Ovary (tissue), 7 donors: ENCODE measurements at regions not wholly inside any gene's neighbourhood (a gene's known extent, or its start where the extent isn't known, plus 50 kb on each side); places are given as distances from the start of the nearest gene placed in this dataset.

ENCODE experiments used
- DNase-seq, 5 donors: peaks; one replicate each; pipeline ENCODE4 v3.0.0-alpha.2; 2019 to 2020
- H3K27ac ChIP-seq, 2 donors: fragments of 200-600 bp; one replicate each; pipeline versions ENCODE4 v1.5.1 to v1.8.0; 2019 to 2022
- H3K27me3 ChIP-seq: fragments of 200-600 bp; one replicate; pipeline ENCODE4 v1.8.0; 2022
- H3K36me3 ChIP-seq: fragments of 200-600 bp; sonication (generic); one replicate; pipeline ENCODE4 v1.5.1; 2019
- H3K4me1 ChIP-seq: one replicate; pipeline ENCODE4 v1.8.1; 2013; ENCODE audit warnings: mild to moderate bottlenecking, moderate library complexity; ENCODE audit not compliant: insufficient read depth
- H3K4me3 ChIP-seq: fragments of 200-600 bp; sonication (generic); one replicate; pipeline ENCODE4 v1.5.1; 2017
- H3K9me3 ChIP-seq, 2 donors: fragments of 200-600 bp in 1 of 2; sonication (generic) in 1 of 2; one replicate each; pipeline versions ENCODE4 v1.5.1 to v1.8.1; 2013 to 2019; ENCODE audit warnings: mild to moderate bottlenecking in 1 of 2, moderate library complexity in 1 of 2
- EP300 ChIP-seq: sonication (generic); formaldehyde crosslinking; IDR thresholded peaks from one replicate; pipeline ENCODE4 v1.6.1; 2017; ENCODE audit warnings: antibody characterized with exemption
- POLR2A ChIP-seq: fragments of 450-650 bp; IDR thresholded peaks from one replicate; pipeline ENCODE4 v1.6.1; 2017; ENCODE audit warnings: antibody characterized with exemption, mild to moderate bottlenecking, moderate library complexity
- WGBS, 3 donors: extraction: QIAGEN DNeasy Blood & Tissue Kit in 1 of 3; methylation state at CpG; one replicate each; pipeline versions ENCODE4 v1.1.5 to v1.1.7; 2013 to 2017; 5-methylcytosine and 5-hydroxymethylcytosine counted together
- intact Hi-C, 4 donors: fragments of 100-400 bp; cut with DNase I; formaldehyde crosslinking; loops; one replicate each; pipeline versions ENCODE4 v1.11.0 to v1.15.1; 2022 to 2023
- TF ChIP-seq, protein P1 (sequence below), 3 donors: fragments of 450-650 bp in 2 of 3; fragments of 200-600 bp in 1 of 3; IDR thresholded peaks; one replicate each; pipeline versions ENCODE4 v1.5.1 to v1.8.0; 2016 to 2022; ENCODE audit warnings: antibody characterized with exemption in 3 of 3, mild to moderate bottlenecking in 1 of 3
- donor health status: DM: no; HTN: no; CAD: no; lungs with moderate emphysema.
- donor health status: DM: no; HTN: no; CAD: no.
- donor health status: Bipolar disorder and iron deficiency.
- donor health status: DM: no; HTN: no; CAD: no.
- donor health status: DM: yes; HTN: yes; CAD: no.

DNA sequence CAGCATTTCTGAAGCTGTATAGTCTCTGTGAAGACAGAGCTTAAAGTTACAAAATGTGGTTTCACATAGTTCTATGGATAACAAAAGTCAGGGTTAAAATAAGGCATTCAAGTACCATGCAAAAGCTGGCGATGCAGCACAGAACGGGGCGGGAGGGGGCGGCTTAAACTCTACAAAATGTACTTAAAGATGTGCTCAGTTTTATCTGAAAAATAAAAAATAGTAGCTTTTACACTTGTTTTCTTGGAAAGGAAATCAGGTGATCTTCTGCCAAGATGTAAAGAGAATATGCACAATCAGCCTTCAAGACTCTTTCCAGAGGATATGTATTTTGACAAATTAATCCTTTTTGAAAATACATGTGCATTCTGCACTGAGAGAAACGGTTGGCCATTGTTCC lies 301.7 kb upstream of the EMCN start:
- WGBS, 3 donors: 58 to 74% (median 71%) methylated on average over 5 of the region's 5 CpGs
- no peak for DNase-seq
- no peak overlapping the region for H3K4me3 ChIP-seq

GRCh38 chr4:100816436-100817045 lies 298.7 kb upstream of the EMCN start:
- Histone ChIP-seq H3K9me3 (no peaks in the 10 kb centered on the region), H3K27ac (no peak overlapping the region), H3K36me3 (no peaks in the 10 kb centered on the region), H3K4me3 (no peak overlapping the region), H3K4me1 (no peaks in the 10 kb centered on the region), H3K27me3 (no peaks in the 10 kb centered on the region)
- no peak for DNase-seq
- intact Hi-C loops: no loop called here
- 89 to 92% (median 91%) methylated on average over 2 of the region's 2 CpGs for WGBS, 3 donors
- TF ChIP-seq POLR2A (no peak), EP300 (no peak)
- TF ChIP-seq, protein P1, sequence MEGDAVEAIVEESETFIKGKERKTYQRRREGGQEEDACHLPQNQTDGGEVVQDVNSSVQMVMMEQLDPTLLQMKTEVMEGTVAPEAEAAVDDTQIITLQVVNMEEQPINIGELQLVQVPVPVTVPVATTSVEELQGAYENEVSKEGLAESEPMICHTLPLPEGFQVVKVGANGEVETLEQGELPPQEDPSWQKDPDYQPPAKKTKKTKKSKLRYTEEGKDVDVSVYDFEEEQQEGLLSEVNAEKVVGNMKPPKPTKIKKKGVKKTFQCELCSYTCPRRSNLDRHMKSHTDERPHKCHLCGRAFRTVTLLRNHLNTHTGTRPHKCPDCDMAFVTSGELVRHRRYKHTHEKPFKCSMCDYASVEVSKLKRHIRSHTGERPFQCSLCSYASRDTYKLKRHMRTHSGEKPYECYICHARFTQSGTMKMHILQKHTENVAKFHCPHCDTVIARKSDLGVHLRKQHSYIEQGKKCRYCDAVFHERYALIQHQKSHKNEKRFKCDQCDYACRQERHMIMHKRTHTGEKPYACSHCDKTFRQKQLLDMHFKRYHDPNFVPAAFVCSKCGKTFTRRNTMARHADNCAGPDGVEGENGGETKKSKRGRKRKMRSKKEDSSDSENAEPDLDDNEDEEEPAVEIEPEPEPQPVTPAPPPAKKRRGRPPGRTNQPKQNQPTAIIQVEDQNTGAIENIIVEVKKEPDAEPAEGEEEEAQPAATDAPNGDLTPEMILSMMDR (IDR thresholded peaks at IDR 0.05): no peak

More for the DNA sequence above, 301.7 kb upstream of the EMCN start:
- no peaks in the 10 kb centered on the region for H3K9me3 ChIP-seq
- TF ChIP-seq EP300 (no peak), POLR2A (no peak)
- TF ChIP-seq, protein P1 (IDR thresholded peaks at IDR 0.05): no peak
- H3K4me1 ChIP-seq: no peaks in the 10 kb centered on the region
- H3K27ac ChIP-seq: no peak overlapping the region
- intact Hi-C loops: no loop called here
- no peaks in the 10 kb centered on the region for H3K36me3 ChIP-seq
- no peaks in the 10 kb centered on the region for H3K27me3 ChIP-seq

DNA sequence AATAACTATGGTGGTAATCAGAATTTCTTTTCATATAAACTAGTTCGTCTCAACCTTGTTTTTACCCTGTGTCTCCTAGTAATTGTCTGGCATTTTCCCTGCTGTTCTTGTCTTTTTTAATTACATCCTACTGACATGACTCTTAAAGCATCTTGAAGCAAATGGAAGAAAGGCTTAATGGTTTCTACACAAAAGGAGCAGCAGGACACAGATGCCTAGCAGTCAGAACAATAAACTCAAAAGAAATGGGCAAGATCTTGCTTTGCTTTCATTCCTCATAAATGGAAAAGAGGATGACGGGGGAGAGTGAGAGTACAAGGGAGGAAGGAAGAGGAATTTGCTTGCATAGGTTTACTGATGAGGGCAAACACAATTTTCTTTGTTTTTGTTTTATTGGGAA lies 293.2 kb upstream of the EMCN start:
- Histone ChIP-seq H3K9me3 (no peaks in the 10 kb centered on the region), H3K27ac (no peak overlapping the region), H3K4me1 (no peaks in the 10 kb centered on the region), H3K27me3 (no peaks in the 10 kb centered on the region), H3K36me3 (no peaks in the 10 kb centered on the region), H3K4me3 (no peak overlapping the region)
- no peak for DNase-seq
- WGBS, 3 donors: 69 to 88% (median 82%) methylated on average over 2 of the region's 2 CpGs
- intact Hi-C loops: no loop called here
- TF ChIP-seq POLR2A (no peak), EP300 (no peak)
- TF ChIP-seq, protein P1 (IDR thresholded peaks at IDR 0.05): no peak

DNA sequence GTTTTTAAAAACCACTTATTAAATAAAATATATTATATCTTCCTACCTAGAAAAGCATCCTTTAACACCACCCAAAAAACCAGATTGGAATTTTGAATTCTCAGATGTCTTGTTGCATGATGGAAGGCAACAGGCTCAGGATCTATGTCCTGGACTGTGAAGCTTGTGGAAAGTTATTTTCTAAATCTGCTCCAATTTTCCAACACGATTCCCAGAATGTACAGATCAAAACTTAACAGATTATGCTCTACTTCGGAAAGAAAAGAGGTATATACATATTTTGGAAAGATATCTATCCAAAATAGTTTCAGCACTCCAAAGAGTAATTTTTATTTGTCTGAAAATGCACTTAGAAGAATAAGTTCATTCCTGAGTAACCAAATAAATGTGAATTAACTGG lies 291.7 kb upstream of the EMCN start:
- TF ChIP-seq, protein P1 (IDR thresholded peaks at IDR 0.05): no peak
- TF ChIP-seq EP300 (no peak), POLR2A (no peak)
- Histone ChIP-seq H3K4me1 (no peaks in the 10 kb centered on the region), H3K9me3 (no peaks in the 10 kb centered on the region), H3K27me3 (no peaks in the 10 kb centered on the region), H3K27ac (no peak overlapping the region), H3K36me3 (no peaks in the 10 kb centered on the region), H3K4me3 (no peak overlapping the region)
- no peak for DNase-seq
- intact Hi-C loops: no loop called here
- WGBS, 3 donors: 52 to 58% (median 55%) methylated on average over 2 of the region's 2 CpGs
